ENCODE measurements at regions not wholly inside any gene's neighbourhood (a gene's known extent, or its start where the extent isn't known, plus 50 kb on each side); places are given as distances from the start of the nearest gene placed in this dataset.

DNA sequence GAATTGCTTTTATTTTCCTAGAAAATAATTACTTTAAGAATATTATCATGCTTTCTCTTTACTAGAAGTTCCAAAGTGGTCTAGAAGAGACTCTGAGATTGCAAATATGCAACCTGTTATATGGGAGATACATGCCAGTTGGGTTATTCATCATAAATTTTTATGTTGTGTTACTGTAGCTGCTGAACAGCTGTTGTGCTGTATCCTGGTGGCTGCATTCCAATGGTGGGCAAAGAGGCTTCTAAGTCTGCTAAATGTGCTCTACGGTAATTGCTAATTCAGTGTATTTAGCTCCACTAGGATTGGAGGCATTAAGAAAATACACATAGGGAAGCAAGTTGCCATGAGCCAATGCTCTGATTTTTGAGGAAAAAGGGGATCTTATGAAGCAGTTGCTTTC lies 409.0 kb downstream of the TUSC7 start:
- TF ChIP-seq, protein P1, sequence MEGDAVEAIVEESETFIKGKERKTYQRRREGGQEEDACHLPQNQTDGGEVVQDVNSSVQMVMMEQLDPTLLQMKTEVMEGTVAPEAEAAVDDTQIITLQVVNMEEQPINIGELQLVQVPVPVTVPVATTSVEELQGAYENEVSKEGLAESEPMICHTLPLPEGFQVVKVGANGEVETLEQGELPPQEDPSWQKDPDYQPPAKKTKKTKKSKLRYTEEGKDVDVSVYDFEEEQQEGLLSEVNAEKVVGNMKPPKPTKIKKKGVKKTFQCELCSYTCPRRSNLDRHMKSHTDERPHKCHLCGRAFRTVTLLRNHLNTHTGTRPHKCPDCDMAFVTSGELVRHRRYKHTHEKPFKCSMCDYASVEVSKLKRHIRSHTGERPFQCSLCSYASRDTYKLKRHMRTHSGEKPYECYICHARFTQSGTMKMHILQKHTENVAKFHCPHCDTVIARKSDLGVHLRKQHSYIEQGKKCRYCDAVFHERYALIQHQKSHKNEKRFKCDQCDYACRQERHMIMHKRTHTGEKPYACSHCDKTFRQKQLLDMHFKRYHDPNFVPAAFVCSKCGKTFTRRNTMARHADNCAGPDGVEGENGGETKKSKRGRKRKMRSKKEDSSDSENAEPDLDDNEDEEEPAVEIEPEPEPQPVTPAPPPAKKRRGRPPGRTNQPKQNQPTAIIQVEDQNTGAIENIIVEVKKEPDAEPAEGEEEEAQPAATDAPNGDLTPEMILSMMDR (IDR thresholded peaks at IDR 0.05; ENCODE audit: low read length): no peak
- TF ChIP-seq EZH2phosphoT487 (IDR thresholded peaks at IDR 0.05; ENCODE audit: low read length) (no peak), EZH2 (optimal IDR thresholded peaks at IDR 0.05; ENCODE audit: low read depth, low read length) (no peak)

All from MM.1S (cell line).